ENCODE measurements at regions not wholly inside any gene's neighbourhood (a gene's known extent, or its start where the extent isn't known, plus 50 kb on each side); places are given as distances from the start of the nearest gene placed in this dataset.

DNA sequence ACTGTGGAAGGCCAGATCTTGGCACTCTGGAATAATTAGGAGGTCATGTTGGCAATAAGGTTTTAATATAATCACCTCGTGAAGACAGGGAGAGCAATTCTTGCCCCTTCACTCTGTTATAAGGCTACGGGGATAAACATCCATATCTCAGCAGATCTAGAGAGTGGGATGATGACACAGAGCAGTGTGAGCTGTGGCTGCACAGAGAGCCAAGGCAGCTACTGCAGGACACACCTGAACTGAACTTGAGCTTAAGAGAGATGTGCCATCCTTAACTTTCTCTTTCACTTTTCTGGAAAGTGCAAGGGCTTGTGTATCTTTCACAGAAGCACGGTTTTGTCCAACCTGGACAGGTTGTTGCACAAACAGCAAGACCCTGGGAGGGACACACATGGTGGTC is 174.7 kb downstream of the GATA3 start:
- no peak for TF ChIP-seq POLR2A (IDR thresholded peaks at IDR 0.05)
- TF ChIP-seq, protein P1, sequence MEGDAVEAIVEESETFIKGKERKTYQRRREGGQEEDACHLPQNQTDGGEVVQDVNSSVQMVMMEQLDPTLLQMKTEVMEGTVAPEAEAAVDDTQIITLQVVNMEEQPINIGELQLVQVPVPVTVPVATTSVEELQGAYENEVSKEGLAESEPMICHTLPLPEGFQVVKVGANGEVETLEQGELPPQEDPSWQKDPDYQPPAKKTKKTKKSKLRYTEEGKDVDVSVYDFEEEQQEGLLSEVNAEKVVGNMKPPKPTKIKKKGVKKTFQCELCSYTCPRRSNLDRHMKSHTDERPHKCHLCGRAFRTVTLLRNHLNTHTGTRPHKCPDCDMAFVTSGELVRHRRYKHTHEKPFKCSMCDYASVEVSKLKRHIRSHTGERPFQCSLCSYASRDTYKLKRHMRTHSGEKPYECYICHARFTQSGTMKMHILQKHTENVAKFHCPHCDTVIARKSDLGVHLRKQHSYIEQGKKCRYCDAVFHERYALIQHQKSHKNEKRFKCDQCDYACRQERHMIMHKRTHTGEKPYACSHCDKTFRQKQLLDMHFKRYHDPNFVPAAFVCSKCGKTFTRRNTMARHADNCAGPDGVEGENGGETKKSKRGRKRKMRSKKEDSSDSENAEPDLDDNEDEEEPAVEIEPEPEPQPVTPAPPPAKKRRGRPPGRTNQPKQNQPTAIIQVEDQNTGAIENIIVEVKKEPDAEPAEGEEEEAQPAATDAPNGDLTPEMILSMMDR (IDR thresholded peaks at IDR 0.05) = no peak
- no peak for TF ChIP-seq EP300 (IDR thresholded peaks at IDR 0.05)
